Lower leg skin (tissue), 4 donors: ENCODE measurements at regions not wholly inside any gene's neighbourhood (a gene's known extent, or its start where the extent isn't known, plus 50 kb on each side); places are given as distances from the start of the nearest gene placed in this dataset.
"Not testable (repeated sequence)": the region's sequence is repeated elsewhere in the genome, so short reads cannot be mapped to it uniquely, and the experiment has no call there.

ENCODE experiments used
- DNase-seq, 2 donors: peaks; one replicate each; pipeline ENCODE4 v3.0.0-alpha.2; 2019; ENCODE audit warnings: low spot score in 2 of 2
- H3K4me3 ChIP-seq: fragments of 200-600 bp; sonication (generic); 2 replicates; pipeline ENCODE4 v1.5.1; 2017; ENCODE audit warnings: mild to moderate bottlenecking, low read depth; ENCODE audit not compliant: poor library complexity, severe bottlenecking
- CTCF ChIP-seq, 3 donors: fragments of 450-650 bp; IDR thresholded peaks; one replicate each; pipeline ENCODE4 v1.5.1; 2016; ENCODE audit warnings: antibody characterized with exemption in 3 of 3, mild to moderate bottlenecking in 3 of 3, moderate library complexity in 2 of 3
- POLR2A ChIP-seq, 2 donors: fragments of 450-650 bp; IDR thresholded peaks; one replicate each; pipeline ENCODE4 v1.6.1; 2016 to 2017; ENCODE audit warnings: antibody characterized with exemption in 2 of 2, mild to moderate bottlenecking in 1 of 2, moderate library complexity in 1 of 2
- WGBS, 2 donors: methylation state at CpG; one replicate each; pipeline ENCODE4 v1.1.5; 2018; 5-methylcytosine and 5-hydroxymethylcytosine counted together
- intact Hi-C: fragments of 100-400 bp; cut with DNase I; formaldehyde crosslinking; loops from one replicate; pipeline ENCODE4 v1.15.0; 2023; ENCODE audit warnings: low total_unique reads

GRCh38 chr1:116289193-116289592, 83.9 kb upstream of the ATP1A1 start:
- no peak overlapping the region for H3K4me3 ChIP-seq
- intact Hi-C loops, result no loop called here
- no peak for TF ChIP-seq CTCF (IDR thresholded peaks at IDR 0.05)
- no peak for TF ChIP-seq POLR2A (IDR thresholded peaks at IDR 0.05)
- DNase-seq, result no peak
- whole genome bisulfite sequencing, 2 donors, result 52% methylated on average over 2 of the region's 2 CpGs

DNA sequence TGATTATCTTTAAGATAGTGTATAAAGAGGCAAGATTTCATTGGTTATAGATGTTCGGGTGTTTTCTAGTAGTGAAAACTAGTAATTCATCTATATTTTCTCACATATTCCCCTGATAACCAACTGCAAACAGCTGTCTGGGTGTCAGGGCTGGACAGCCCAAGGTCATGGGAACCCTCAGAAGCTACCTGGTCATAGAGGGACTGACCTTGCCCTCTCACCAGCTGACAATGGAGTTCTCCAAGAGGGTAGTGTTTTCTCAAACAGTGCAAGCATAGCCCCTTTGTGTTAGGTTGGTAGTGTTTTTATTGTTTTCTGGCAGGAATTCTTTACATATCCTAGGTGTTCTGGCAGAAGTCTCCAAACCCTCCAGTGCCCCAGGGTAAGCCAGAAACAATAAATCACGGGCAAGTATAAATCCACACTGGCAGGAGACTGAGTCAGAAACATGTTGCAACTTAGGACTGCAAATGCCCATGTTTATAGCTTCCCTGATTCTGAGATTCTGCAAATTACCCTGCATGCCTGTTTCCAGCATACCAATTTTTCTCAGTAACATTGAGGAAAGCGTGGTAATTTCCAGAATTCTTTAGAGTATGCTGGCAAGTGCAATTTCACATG, 82.8 kb upstream of the ATP1A1 start:
- DNase-seq, result peak in 1 of 2 donors; percentile 59
- TF ChIP-seq POLR2A (IDR thresholded peaks at IDR 0.05) (no peak), CTCF (IDR thresholded peaks at IDR 0.05) (no peak)
- intact Hi-C loops, result no loop called here
- H3K4me3 ChIP-seq, result no peak overlapping the region
- WGBS, 2 donors, result 43 to 45% methylated on average over 3 of the region's 3 CpGs

DNA sequence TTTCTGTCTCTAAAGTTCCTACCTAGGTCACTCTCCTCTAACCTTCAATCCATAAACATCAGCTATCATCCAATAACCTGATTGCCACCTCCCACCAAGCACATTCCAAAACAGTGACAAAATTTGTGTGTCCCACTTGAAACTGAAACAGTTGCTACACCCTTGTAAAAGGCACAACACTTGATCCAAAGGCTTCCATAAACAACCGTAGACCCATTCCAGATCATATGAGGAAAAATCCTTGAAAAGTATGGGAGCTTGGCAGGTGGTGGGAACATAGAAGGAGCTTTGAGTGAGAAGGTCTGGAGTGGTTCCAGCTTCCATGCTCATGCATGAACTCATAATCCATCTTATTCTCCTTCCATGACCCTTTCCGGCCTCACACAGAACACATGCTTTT, 82.0 kb upstream of the ATP1A1 start:
- 67 to 72% methylated on average over 2 of the region's 2 CpGs for WGBS, 2 donors
- TF ChIP-seq CTCF (IDR thresholded peaks at IDR 0.05) (no peak), POLR2A (IDR thresholded peaks at IDR 0.05) (no peak)
- intact Hi-C loops, result no loop called here
- H3K4me3 ChIP-seq, result no peak overlapping the region
- no peak for DNase-seq

DNA sequence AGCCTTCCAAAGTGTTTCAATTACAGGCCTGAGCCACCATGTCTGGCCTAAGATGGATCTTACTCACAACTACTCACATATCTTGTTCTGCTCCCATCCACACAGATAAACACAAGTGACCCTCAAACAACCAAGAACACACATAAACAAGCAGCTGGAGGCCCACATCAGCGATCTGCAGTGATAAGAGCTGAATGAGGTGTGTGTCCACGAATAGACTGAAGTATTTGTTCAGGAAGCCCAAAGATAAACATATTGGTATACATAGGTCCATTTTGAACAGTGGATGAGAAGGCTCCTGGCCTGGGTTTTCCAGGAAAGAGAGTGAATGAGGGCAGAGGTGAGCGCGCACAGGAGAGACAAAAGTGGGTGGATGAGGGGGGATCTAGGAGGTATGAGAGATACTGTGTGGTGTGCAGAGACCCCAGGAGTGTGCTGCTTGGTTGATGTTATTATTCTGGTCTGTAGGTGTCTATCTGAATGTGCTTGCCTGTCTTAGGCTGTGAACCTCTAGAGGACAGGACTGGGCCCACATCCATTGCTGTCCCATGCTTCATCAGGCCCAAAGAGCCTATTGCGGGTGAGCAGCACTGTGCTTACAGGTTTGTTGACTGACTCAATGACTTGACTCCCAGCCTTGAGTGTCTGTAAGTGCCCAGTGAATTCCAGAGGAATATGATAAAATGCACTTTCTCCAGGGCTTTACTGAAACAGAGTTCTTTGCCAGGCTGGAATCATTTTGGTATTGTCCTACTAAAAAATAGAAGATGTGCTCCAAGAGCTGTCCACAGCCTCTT, 79.9 kb upstream of the ATP1A1 start:
- TF ChIP-seq CTCF (IDR thresholded peaks at IDR 0.05), result no peak
- no peak for TF ChIP-seq POLR2A (IDR thresholded peaks at IDR 0.05)
- whole genome bisulfite sequencing, 2 donors, result 88 to 93% methylated on average over 5 of the region's 5 CpGs
- intact Hi-C loops, result no loop called here
- no peak overlapping the region for H3K4me3 ChIP-seq
- no peak for DNase-seq

- no peak for DNase-seq
- WGBS, 2 donors, result 85 to 93% methylated on average over 12 to 17 of the region's 18 CpGs
- TF ChIP-seq POLR2A (IDR thresholded peaks at IDR 0.05), result no peak
- no peak for TF ChIP-seq CTCF (IDR thresholded peaks at IDR 0.05)
- intact Hi-C loops, result no loop called here
- H3K4me3 ChIP-seq, result no peak overlapping the region
Observed at GRCh38 chr1:116297495-116298212, 75.4 kb upstream of the ATP1A1 start.

- intact Hi-C loops, DNase-seq, H3K4me3 ChIP-seq: not testable (repeated sequence)
- 92 to 97% methylated on average over 13 to 15 of the region's 15 CpGs for WGBS, 2 donors
Observed at GRCh38 chr1:116298213-116298579, 74.8 kb upstream of the ATP1A1 start.
